COLO829 (cell line): ENCODE measurements at regions not wholly inside any gene's neighbourhood (a gene's known extent, or its start where the extent isn't known, plus 50 kb on each side); places are given as distances from the start of the nearest gene placed in this dataset.
"Not testable (repeated sequence)": the region's sequence is repeated elsewhere in the genome, so short reads cannot be mapped to it uniquely, and the experiment has no call there.

Experiments used
- DNase-seq: peaks from one replicate; pipeline ENCODE4 v3.0.0; 2012; ENCODE audit warnings: low spot score

- DNase-seq = no peak
Measured at GRCh38 chr13:56457535-56458190, 683.1 kb upstream of the PRR20A start.

- DNase-seq = no peak
Measured at GRCh38 chr13:56459286-56459685, 681.4 kb upstream of the PRR20A start.

GRCh38 chr13:56501750-56502149 is 639.0 kb upstream of the PRR20A start:
- no peak for DNase-seq

- no peak for DNase-seq
Measured at GRCh38 chr13:56510836-56511235, 629.9 kb upstream of the PRR20A start.

- DNase-seq = not testable (repeated sequence)
Measured at GRCh38 chr13:56512336-56512735, 628.4 kb upstream of the PRR20A start.

- DNase-seq = no peak
Measured at GRCh38 chr13:56515441-56515840, 625.3 kb upstream of the PRR20A start.

- no peak for DNase-seq
Measured at GRCh38 chr13:56528040-56528790, 612.5 kb upstream of the PRR20A start.

- DNase-seq = no peak
Measured at GRCh38 chr13:56530096-56530495, 610.6 kb upstream of the PRR20A start.

GRCh38 chr13:56547921-56548320 is 592.8 kb upstream of the PRR20A start:
- not testable (repeated sequence) for DNase-seq

GRCh38 chr13:56558698-56559320 is 581.9 kb upstream of the PRR20A start:
- DNase-seq = no peak

- DNase-seq = no peak
Measured at GRCh38 chr13:56561327-56561726, 579.4 kb upstream of the PRR20A start.

GRCh38 chr13:56563663-56564062 is 577.1 kb upstream of the PRR20A start:
- DNase-seq = no peak

- DNase-seq = no peak
Measured at GRCh38 chr13:56586976-56587375, 553.7 kb upstream of the PRR20A start.

GRCh38 chr13:56615572-56615971 is 525.1 kb upstream of the PRR20A start:
- no peak for DNase-seq

- DNase-seq = no peak
Measured at GRCh38 chr13:56622840-56623239, 517.9 kb upstream of the PRR20A start.

GRCh38 chr13:56628886-56629285 is 511.8 kb upstream of the PRR20A start:
- not testable (repeated sequence) for DNase-seq

- DNase-seq = not testable (repeated sequence)
Measured at GRCh38 chr13:56631060-56631459, 509.7 kb upstream of the PRR20A start.

- no peak for DNase-seq
Measured at GRCh38 chr13:56653043-56653442, 487.7 kb upstream of the PRR20A start.

GRCh38 chr13:56659041-56659471 is 481.7 kb upstream of the PRR20A start:
- no peak for DNase-seq

- no peak for DNase-seq
Measured at GRCh38 chr13:56670563-56670962, 470.2 kb upstream of the PRR20A start.

- DNase-seq = no peak
Measured at GRCh38 chr13:56681404-56681803, 459.3 kb upstream of the PRR20A start.

GRCh38 chr13:56687131-56687530 is 453.6 kb upstream of the PRR20A start:
- DNase-seq = no peak

GRCh38 chr13:56697011-56697410 is 443.7 kb upstream of the PRR20A start:
- no peak for DNase-seq
